ENCODE measurements at regions not wholly inside any gene's neighbourhood (a gene's known extent, or its start where the extent isn't known, plus 50 kb on each side); places are given as distances from the start of the nearest gene placed in this dataset.

DNA sequence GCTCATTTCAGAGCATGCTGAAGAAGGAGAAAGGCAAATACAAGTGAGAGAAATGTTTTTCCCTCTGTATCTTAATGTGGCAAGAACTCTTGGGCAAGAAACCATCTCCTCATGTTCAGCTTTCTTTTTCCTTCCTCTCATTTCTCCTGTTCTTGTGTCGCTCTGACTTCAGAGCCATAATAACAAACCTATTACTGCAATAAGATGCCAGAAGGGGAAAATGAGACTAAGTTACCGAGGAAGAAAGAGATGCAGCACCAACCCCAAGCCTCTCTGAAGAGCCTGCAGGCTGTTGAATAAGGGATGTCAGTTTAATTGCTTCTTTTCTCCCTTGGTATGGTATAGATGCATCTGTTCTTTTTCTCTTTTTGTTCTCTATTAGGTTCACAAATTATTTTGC, 170.1 kb upstream of the GLRA1 start:
- no peak overlapping the region for H3K4me3 ChIP-seq
- H3K36me3 ChIP-seq, result no peaks in the 10 kb centered on the region
- TF ChIP-seq, protein P1, sequence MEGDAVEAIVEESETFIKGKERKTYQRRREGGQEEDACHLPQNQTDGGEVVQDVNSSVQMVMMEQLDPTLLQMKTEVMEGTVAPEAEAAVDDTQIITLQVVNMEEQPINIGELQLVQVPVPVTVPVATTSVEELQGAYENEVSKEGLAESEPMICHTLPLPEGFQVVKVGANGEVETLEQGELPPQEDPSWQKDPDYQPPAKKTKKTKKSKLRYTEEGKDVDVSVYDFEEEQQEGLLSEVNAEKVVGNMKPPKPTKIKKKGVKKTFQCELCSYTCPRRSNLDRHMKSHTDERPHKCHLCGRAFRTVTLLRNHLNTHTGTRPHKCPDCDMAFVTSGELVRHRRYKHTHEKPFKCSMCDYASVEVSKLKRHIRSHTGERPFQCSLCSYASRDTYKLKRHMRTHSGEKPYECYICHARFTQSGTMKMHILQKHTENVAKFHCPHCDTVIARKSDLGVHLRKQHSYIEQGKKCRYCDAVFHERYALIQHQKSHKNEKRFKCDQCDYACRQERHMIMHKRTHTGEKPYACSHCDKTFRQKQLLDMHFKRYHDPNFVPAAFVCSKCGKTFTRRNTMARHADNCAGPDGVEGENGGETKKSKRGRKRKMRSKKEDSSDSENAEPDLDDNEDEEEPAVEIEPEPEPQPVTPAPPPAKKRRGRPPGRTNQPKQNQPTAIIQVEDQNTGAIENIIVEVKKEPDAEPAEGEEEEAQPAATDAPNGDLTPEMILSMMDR (IDR thresholded peaks at IDR 0.05), result no peak
- TF ChIP-seq POLR2A (IDR thresholded peaks at IDR 0.05), result no peak
- no peak for TF ChIP-seq POLR2AphosphoS5 (IDR thresholded peaks at IDR 0.05; ENCODE audit: insufficient read depth in 1 of 2, low read depth in 1 of 2)
- no peak overlapping the region for H3K27ac ChIP-seq
- H3K4me1 ChIP-seq, result no peaks in the 10 kb centered on the region
- DNase-seq (ENCODE audit: extremely low spot score in 2 of 2), result no peak
- no peaks in the 10 kb centered on the region for H3K27me3 ChIP-seq
- intact Hi-C loops (cut with DNase I), result no loop called here
- H3K9me3 ChIP-seq, result no peaks in the 10 kb centered on the region

DNA sequence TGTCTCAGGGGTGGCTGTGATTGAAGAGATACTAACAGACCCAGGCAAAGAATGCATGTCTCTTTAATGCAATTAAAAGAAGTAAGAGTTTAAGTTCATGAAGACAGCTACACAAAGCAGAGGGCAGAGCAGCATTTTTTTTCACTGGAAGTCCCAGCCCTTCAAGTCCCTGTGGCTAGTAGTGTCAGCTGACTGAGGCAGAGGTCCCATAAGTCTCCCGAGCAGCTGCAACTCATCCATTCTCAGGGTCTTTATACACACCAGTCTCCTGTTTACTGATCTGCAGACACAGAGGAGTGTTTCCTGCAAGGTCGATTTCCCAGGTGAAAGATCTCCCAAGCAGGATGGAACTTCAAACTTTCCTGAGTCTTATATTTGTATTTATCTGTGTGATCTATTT, 169.4 kb upstream of the GLRA1 start:
- Histone ChIP-seq H3K27me3 (no peaks in the 10 kb centered on the region), H3K4me3 (no peak overlapping the region), H3K9me3 (no peaks in the 10 kb centered on the region), H3K27ac (no peak overlapping the region), H3K36me3 (no peaks in the 10 kb centered on the region), H3K4me1 (no peaks in the 10 kb centered on the region)
- no peak for DNase-seq (ENCODE audit: extremely low spot score in 2 of 2)
- intact Hi-C loops (cut with DNase I), result no loop called here
- TF ChIP-seq POLR2A (IDR thresholded peaks at IDR 0.05), result no peak
- TF ChIP-seq, protein P1 (IDR thresholded peaks at IDR 0.05), result no peak
- no peak for TF ChIP-seq POLR2AphosphoS5 (IDR thresholded peaks at IDR 0.05; ENCODE audit: insufficient read depth in 1 of 2, low read depth in 1 of 2)

DNA sequence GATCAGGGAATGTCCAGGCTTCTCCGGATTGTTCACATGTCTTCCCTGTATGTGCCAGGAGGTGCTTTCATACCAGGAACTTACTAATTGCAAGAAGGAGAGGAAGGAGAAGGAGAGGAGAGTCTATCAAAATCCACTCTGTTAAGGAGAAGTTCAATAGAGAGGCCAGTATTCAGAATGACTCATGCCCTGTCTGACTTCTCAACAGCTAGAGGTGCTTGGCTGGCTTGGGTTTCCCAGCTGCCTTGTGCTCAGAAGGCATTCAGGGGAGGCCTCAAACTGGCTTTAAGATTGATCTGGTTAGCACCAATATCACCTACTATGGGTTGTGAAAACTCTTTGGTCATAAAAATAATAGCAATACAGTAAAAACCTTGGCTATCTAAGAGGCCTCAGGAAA, 167.9 kb upstream of the GLRA1 start:
- H3K4me1 ChIP-seq, result no peaks in the 10 kb centered on the region
- intact Hi-C loops (cut with DNase I), result no loop called here
- H3K27ac ChIP-seq, result no peak overlapping the region
- no peak overlapping the region for H3K4me3 ChIP-seq
- no peaks in the 10 kb centered on the region for H3K36me3 ChIP-seq
- DNase-seq (ENCODE audit: extremely low spot score in 2 of 2), result no peak
- TF ChIP-seq, protein P1 (IDR thresholded peaks at IDR 0.05), result no peak
- TF ChIP-seq POLR2AphosphoS5 (IDR thresholded peaks at IDR 0.05; ENCODE audit: insufficient read depth in 1 of 2, low read depth in 1 of 2), result no peak
- TF ChIP-seq POLR2A (IDR thresholded peaks at IDR 0.05), result no peak
- H3K9me3 ChIP-seq, result no peaks in the 10 kb centered on the region
- H3K27me3 ChIP-seq, result no peaks in the 10 kb centered on the region

DNA sequence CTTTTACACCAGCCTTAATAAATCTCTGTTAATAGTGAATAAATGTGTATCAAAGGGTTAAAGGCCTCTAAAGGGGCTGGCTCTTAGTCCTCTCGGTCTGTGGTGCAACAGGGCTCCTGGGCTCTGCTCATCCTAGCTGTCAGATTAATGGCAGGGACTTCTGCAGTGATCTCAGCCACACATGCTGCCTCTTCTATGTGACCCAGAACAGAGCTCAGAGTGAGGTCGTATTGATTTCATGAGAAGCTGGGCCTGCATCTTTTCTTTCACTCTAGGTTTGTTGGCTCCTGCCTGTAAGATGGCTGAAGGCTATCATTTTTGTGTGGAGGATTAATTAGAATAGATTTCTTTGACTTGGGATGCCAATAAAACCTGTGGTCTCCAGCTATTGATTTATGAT, 165.0 kb upstream of the GLRA1 start:
- Histone ChIP-seq H3K4me3 (no peak overlapping the region), H3K4me1 (no peaks in the 10 kb centered on the region), H3K9me3 (no peaks in the 10 kb centered on the region), H3K27me3 (no peaks in the 10 kb centered on the region), H3K27ac (no peak overlapping the region), H3K36me3 (no peaks in the 10 kb centered on the region)
- DNase-seq (ENCODE audit: extremely low spot score in 2 of 2), result no peak
- TF ChIP-seq POLR2AphosphoS5 (IDR thresholded peaks at IDR 0.05; ENCODE audit: insufficient read depth in 1 of 2, low read depth in 1 of 2) (no peak), POLR2A (IDR thresholded peaks at IDR 0.05) (no peak)
- TF ChIP-seq, protein P1 (IDR thresholded peaks at IDR 0.05), result no peak
- intact Hi-C loops (cut with DNase I), result no loop called here

DNA sequence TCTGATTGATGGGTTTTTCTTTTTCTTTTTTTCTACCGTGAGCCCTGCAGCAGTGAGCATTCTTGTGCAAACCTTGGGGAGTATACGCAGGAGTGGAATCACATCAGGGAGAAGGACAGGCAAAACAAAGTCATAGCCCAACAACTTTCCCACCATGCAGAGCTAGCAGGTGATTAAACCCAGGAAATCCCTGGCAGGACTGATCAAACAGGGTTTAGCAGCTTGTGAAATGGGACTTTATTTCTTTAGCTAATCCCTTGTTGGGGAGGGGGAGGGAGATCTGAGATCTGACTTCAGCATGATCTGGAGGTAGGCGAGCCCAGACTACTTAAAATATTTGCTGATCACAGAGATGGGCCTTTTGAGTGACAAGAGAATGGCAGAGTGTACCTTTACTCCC, 162.0 kb upstream of the GLRA1 start:
- TF ChIP-seq, protein P1 (IDR thresholded peaks at IDR 0.05), result no peak
- TF ChIP-seq POLR2AphosphoS5 (IDR thresholded peaks at IDR 0.05; ENCODE audit: insufficient read depth in 1 of 2, low read depth in 1 of 2) (no peak), POLR2A (IDR thresholded peaks at IDR 0.05) (no peak)
- Histone ChIP-seq H3K9me3 (no peaks in the 10 kb centered on the region), H3K4me3 (no peak overlapping the region), H3K27me3 (no peaks in the 10 kb centered on the region), H3K4me1 (no peaks in the 10 kb centered on the region), H3K36me3 (no peaks in the 10 kb centered on the region), H3K27ac (no peak overlapping the region)
- intact Hi-C loops (cut with DNase I), result no loop called here
- DNase-seq (ENCODE audit: extremely low spot score in 2 of 2), result no peak

Measured in vagina (tissue), 2 donors.